Stimulated activated CD8-positive, alpha-beta memory T cell treated with anti-CD3 and anti-CD28 coated beads, Interleukin-4, amount 100 ng/mL, for 24 hours (primary cell): ENCODE measurements at regions not wholly inside any gene's neighbourhood (a gene's known extent, or its start where the extent isn't known, plus 50 kb on each side); places are given as distances from the start of the nearest gene placed in this dataset.

Experiments
- DNase-seq: peaks from one replicate; pipeline ENCODE4 v3.0.0-alpha.2; 2020; ENCODE audit warnings: low read depth

GRCh38 chr1:198904321-198904720 lies 265.5 kb downstream of the PTPRC start:
- no peak for DNase-seq

- DNase-seq, result no peak
Measured at GRCh38 chr1:198906739-198907422, 268.0 kb downstream of the PTPRC start.

GRCh38 chr1:198907423-198907746 lies 268.5 kb downstream of the PTPRC start:
- DNase-seq, result no peak

DNA sequence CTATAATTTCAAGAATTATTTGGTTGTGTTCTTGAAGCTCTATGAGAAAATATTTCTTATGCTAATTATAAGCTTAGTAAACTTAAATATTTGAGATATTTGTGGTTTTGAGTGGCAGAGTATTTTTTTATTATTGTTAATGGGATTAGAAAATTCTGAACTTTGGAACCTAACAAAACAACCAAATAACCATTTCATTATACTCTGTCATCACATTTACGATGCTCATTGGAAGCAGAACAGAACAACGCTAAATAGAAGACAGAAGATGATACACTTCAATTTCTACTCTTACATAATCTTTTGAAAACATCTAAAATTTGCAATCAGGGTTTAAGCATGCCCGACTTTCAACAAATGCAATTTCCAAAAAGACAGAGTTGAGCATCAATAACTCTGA lies 270.2 kb downstream of the PTPRC start:
- DNase-seq, result no peak

GRCh38 chr1:198909973-198910372 lies 271.1 kb downstream of the PTPRC start:
- no peak for DNase-seq

GRCh38 chr1:198910816-198911215 lies 272.0 kb downstream of the PTPRC start:
- DNase-seq, result no peak

- DNase-seq, result no peak
Measured at GRCh38 chr1:198912046-198912445, 273.2 kb downstream of the PTPRC start.

- no peak for DNase-seq
Measured at GRCh38 chr1:198913667-198914066, 274.8 kb downstream of the PTPRC start.

DNA sequence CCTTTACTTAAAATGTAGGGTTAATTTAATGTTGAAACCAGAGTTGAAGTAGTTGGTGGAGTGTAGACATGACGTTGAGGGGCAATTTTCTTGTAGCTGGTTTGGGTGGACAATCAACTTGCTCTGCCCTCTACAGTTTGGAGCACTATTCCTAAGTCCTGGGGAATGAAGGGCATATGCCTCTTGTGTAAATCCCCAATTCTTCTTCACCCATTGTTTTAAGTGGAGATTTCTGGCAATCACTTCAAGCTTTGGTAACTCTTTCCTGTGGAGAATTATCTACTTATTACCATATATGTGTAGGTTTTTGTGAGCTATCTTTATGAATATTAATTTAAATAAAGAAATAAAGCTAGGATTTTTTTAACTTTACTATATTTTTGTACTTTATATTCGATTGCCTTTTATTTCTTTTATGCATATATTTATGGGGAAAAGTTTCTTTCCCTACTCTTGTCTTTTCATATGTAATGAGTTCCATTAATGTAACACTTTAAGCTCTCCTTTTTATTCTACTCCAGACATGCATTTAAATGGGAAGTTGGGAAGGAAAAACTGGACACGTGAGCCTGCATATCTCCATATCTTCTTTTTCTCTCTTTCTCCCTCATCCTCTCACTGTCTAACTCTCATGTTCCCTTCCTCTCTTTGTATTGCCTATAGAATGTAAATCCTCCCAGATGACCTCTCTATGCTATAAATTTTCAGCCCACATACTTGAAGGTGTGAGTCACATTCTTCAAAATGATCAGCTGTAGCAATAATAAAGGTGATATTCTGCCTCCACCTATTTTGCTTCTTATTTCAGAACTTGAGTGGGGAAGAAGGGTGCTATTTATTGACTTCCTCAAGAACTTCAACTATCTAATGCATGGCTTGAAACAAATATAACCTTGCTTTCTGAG lies 276.7 kb downstream of the PTPRC start:
- DNase-seq, result no peak

GRCh38 chr1:198917226-198917625 lies 278.4 kb downstream of the PTPRC start:
- no peak for DNase-seq

GRCh38 chr1:198918920-198919319 lies 280.1 kb downstream of the PTPRC start:
- no peak for DNase-seq

- no peak for DNase-seq
Measured at GRCh38 chr1:198919667-198920398, 281.0 kb downstream of the PTPRC start.

GRCh38 chr1:198922638-198923430 lies 284.0 kb downstream of the PTPRC start:
- DNase-seq, result no peak

DNA sequence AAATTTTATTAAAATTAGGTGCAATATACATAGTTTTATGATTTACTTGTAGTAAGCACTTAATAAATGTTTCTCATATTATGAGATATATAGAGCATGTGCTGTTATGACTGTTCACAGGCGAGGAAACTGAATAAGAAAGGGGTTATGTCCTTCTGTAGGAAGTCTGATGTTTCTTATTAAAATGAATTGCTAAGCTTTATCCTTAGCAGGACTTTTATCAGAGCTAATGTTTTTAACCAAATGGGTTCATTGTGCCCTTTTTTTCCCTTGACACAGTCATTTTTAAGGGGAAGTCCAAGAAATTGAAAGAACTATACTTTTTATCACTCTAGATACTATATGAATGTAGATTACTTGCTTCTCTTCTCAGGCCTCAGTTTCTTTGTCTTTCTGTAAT lies 285.2 kb downstream of the PTPRC start:
- no peak for DNase-seq

DNA sequence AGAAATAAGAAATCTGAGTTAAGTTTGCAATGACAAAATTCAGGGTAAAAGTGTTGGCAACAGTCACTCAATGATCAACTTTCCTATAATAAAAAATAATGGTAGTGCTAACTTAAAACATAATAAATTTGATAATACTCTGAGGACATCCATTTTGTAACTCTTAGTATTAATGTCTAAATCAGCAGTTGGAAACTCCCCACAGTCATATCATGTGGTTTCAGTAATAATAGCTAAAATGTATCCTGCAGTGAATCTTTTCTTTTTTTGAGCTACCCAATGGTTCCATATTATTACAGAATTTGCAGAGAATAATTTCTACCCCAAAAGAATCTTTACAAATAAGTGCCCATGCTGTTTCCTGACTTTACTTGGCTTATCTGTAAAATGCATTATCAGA lies 286.7 kb downstream of the PTPRC start:
- no peak for DNase-seq

- no peak for DNase-seq
Measured at GRCh38 chr1:198927129-198927528, 288.3 kb downstream of the PTPRC start.

DNA sequence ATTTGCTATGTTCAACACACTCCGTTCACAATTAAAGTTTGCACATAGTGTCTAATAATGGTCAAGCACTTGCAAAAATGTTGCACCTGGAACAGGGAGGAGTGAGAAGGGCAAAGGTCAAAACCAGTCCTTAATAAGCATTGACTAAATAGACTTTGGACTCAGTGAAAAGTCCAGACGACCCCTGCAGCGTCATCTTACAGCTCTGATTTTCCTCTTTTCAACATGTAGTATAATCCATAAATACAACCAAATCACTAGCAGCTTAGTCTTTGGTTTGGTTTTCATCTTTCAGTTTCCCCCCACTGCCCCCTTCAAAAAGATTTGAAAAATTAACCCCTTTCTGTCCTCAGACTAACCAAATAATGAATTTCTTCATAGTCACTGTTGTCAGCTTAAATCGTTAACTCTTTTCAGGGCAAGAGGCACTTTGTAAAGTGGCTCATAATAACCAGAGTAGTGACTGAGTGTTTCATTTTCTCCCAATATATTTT lies 290.3 kb downstream of the PTPRC start:
- no peak for DNase-seq

DNA sequence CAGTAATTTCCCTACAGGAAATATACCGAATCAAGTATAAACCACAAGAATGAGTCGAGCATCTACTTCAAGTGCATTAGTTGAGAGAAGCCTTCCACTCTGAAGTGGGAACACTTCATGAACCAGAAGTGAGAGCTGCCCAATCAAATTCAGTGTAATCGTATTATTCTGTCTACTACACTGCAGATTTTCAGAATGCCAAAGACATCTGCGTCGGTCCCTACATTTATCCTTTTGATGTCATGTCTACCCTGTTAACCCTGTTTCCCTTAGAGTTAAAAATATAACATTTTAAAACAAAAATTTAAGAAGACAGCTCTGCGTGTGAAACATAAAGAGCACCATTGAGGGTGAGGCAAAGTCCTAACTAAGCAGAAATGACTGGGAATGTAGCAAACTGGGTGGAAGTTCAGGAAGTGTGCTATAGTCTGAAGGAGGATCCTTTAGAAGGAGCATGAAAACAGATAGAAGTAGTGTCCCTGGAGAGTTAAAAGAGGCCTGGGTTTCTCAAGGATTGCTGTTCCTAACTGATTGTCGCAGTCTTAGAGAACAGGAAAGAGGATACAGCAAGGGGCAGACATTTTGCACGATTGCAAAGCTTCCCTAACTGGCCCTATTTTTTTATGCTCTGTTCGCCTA lies 291.2 kb downstream of the PTPRC start:
- no peak for DNase-seq

DNA sequence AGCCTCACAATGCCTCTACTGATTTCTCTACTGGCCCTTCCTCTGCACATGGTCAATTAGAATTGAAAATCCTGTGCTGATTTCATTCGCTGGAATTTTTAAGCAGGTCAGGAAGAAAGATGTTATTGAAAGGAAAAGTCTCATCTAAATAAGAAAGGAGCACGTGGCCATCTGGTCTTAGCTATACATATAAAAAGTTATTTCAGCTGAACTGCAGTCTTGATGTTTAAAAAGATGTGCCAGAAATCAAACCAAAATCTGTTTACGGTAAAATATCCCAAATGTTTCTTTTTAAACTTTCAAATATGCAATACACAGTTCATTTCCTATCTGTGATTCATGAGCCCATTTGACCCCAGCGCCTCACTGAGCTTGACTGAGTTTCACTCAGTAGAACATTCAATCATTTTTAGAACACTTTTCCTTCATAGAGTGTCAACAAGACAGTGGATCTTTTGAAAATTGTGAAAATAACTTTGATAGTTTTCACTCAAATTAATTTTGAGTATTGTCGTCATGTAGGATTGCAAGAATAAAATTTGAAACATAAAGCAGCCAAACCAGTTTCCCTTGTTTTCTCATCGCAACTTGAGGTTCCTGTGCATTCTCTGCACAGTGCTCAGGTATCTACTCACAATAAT lies 293.6 kb downstream of the PTPRC start:
- DNase-seq, result no peak

GRCh38 chr1:198933515-198934222 lies 294.8 kb downstream of the PTPRC start:
- no peak for DNase-seq
